Cardiac septum (tissue), 1 donor: ENCODE measurements at regions not wholly inside any gene's neighbourhood (a gene's known extent, or its start where the extent isn't known, plus 50 kb on each side); places are given as distances from the start of the nearest gene placed in this dataset.

Source experiments
- DNase-seq: peaks from one replicate; pipeline ENCODE4 v3.0.0-alpha.2; 2020; ENCODE audit warnings: low spot score
- intact Hi-C: fragments of 100-400 bp; cut with DNase I; formaldehyde crosslinking; loops from one replicate; pipeline ENCODE4 v1.14.0; 2022
- donor health status: DM: no; HTN: no; CAD: no.

DNA sequence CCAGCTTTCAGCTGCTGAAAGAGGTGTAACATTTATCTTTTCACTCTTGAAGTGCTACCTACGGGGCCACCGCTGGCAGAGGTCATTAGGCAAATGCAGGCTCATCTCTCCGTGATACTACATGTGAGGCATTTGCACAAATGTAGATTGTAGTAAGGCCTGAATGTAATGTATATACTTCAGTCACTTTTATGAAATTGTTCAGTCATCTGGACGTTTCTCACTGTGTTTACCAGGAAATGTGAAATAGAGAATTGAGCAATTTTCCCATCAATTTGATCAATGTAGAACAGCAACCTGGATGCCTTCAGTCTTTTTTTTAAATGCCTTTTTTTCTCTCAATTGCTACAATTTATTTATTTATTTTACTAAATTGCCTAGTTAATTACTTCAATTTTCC, 368.3 kb upstream of the AZI2 start:
- no peak for DNase-seq
- intact Hi-C loops = no loop called here

- no peak for DNase-seq
- intact Hi-C loops = no loop called here
Measured at GRCh38 chr3:28718074-28718849, 369.6 kb upstream of the AZI2 start.

- intact Hi-C loops = loop anchor here (5.0 to 10.0 kb wide), 2 partner anchors 55 to 252 kb away; no protein-coding TSS in a partner anchor
- DNase-seq = no peak
Measured at GRCh38 chr3:28726840-28727239, 378.2 kb upstream of the AZI2 start.

- intact Hi-C loops = loop anchor here (5.0 to 10.0 kb wide), 2 partner anchors 55 to 253 kb away; no protein-coding TSS in a partner anchor
- DNase-seq = no peak
Measured at GRCh38 chr3:28727307-28727706, 378.7 kb upstream of the AZI2 start.

- DNase-seq = no peak
- intact Hi-C loops = loop anchor here (10.0 kb wide), 1 partner anchor 164 kb away; no protein-coding TSS in a partner anchor
Measured at GRCh38 chr3:28738425-28738824, 389.8 kb upstream of the AZI2 start.

- intact Hi-C loops = loop anchor here (10.0 kb wide), 1 partner anchor 165 kb away; no protein-coding TSS in a partner anchor
- DNase-seq = no peak
Measured at GRCh38 chr3:28739647-28740046, 391.0 kb upstream of the AZI2 start.

DNA sequence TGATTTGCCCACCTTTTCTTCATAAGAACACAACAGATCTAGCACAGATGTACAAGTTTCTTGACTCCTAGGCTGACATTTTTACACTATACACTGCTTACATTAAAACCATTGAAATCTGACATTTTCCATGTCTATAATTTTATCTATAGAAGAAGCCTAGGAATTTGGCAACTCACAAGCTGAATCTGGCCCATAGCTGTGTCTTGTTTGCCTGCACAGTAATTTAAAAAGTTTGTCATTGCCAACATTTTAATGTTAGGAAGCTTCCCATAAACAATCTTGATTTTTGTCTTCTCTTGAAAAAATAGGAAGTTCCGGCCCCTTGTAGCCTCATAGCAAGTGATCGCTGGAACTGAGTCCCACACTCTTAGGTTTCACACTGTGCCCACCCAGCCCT, 394.6 kb upstream of the AZI2 start:
- DNase-seq = no peak

GRCh38 chr3:28743831-28744230, 395.2 kb upstream of the AZI2 start:
- DNase-seq = no peak
- intact Hi-C loops = no loop called here

More for the DNA sequence above, 394.6 kb upstream of the AZI2 start:
- intact Hi-C loops = no loop called here

DNA sequence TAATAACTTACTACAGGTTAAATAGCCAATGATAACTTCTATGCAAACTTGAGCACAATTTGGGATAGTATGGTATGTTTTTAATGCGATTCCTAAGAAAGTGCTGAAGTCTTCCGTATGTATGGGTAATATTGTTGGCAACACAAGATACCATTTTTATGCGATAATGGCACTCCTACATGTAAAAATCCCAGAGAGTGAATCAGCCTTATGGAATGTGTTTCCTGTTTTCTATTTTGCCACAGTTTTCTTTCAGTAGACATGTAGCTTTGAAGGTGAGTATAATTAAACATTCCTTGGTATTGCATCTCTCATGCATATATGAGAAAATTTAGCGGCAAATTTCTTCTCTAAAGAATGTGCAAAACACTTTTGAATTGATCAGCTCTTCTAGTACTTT, 396.8 kb upstream of the AZI2 start:
- intact Hi-C loops = no loop called here
- DNase-seq = no peak

- DNase-seq = no peak
- intact Hi-C loops = no loop called here
Measured at GRCh38 chr3:28745916-28746617, 397.4 kb upstream of the AZI2 start.

- no peak for DNase-seq
- intact Hi-C loops = no loop called here
Measured at GRCh38 chr3:28746990-28747389, 398.4 kb upstream of the AZI2 start.

GRCh38 chr3:28751864-28752263, 403.2 kb upstream of the AZI2 start:
- intact Hi-C loops = no loop called here
- no peak for DNase-seq

- intact Hi-C loops = no loop called here
Measured at GRCh38 chr3:28752290-28752689, 403.7 kb upstream of the AZI2 start.

GRCh38 chr3:28756056-28756455, 407.4 kb upstream of the AZI2 start:
- intact Hi-C loops = no loop called here
- no peak for DNase-seq

More at GRCh38 chr3:28752290-28752689, 403.7 kb upstream of the AZI2 start:
- no peak for DNase-seq

- DNase-seq = no peak
- intact Hi-C loops = no loop called here
Measured at GRCh38 chr3:28758115-28758514, 409.5 kb upstream of the AZI2 start.

DNA sequence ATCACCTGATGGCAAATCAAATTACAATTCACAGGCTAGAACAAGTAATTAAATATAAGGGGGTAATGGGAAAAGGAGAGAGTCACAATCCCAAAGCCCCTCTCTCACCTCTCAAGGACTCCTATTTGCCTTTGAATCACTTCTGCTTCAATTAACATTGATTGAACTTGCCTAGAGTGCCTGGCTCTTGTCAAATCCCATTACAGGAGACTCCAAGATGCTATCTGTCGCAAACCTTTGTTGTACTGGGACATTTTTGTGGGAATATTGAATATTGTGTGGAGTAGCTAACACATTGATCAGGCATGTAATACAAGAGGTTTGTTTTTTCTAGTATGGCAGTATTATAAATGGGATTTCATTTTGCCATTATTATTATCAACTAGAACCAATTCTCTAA, 412.8 kb upstream of the AZI2 start:
- intact Hi-C loops = no loop called here
- no peak for DNase-seq

- intact Hi-C loops = no loop called here
- DNase-seq = no peak
Measured at GRCh38 chr3:28765194-28765593, 416.6 kb upstream of the AZI2 start.

GRCh38 chr3:28768439-28768838, 419.8 kb upstream of the AZI2 start:
- intact Hi-C loops = loop anchor here (1.0 kb wide), 1 partner anchor 8 kb away; no protein-coding TSS in a partner anchor
- no peak for DNase-seq

- no peak for DNase-seq
- intact Hi-C loops = no loop called here
Measured at GRCh38 chr3:28777806-28778475, 429.3 kb upstream of the AZI2 start.

GRCh38 chr3:28780480-28780879, 431.9 kb upstream of the AZI2 start:
- no peak for DNase-seq
- intact Hi-C loops = no loop called here
